ENCODE measurements at regions not wholly inside any gene's neighbourhood (a gene's known extent, or its start where the extent isn't known, plus 50 kb on each side); places are given as distances from the start of the nearest gene placed in this dataset.
"Not testable (repeated sequence)": the region's sequence is repeated elsewhere in the genome, so short reads cannot be mapped to it uniquely, and the experiment has no call there.

DNA sequence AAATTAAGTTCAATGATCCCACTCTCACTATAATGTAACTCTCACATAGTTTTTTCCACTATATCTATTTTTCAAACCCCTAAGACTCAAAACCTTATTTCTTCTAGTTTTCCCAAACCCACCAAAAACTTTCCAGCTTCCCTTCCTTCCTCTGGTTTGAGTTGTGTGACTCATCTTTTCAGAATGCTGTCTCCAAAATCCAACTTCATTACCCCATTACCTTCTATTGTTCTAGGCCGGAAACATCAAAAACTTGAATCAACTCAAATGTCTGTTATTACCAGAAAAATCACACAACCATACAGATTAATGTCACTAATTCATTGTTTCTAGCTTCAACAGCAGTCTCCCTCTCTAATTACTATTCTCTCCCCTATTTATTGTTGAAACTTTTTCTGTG lies 1090.3 kb downstream of the HACE1 start:
- DNase-seq (ENCODE audit: low read depth): no peak

DNA sequence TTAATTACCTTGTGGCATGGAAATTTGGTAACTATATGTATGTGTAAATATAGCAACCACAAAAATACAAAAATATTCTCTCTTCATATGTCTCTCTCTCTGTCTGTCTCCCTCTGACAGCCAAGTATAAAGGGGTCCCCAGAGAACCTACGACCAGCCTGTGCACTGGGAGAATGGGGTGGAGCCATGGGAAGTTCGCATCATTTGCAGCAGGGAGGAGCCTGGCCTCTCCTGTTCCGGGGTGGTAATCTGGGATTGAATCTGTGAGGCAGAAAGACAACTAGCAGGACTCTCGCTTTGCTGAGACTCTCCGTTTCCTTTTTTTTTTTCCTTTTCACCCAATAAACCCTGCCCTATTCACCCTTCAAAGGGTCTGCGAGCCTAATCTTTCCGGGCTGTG lies 1109.1 kb downstream of the HACE1 start:
- no peak for DNase-seq (ENCODE audit: low read depth)

DNA sequence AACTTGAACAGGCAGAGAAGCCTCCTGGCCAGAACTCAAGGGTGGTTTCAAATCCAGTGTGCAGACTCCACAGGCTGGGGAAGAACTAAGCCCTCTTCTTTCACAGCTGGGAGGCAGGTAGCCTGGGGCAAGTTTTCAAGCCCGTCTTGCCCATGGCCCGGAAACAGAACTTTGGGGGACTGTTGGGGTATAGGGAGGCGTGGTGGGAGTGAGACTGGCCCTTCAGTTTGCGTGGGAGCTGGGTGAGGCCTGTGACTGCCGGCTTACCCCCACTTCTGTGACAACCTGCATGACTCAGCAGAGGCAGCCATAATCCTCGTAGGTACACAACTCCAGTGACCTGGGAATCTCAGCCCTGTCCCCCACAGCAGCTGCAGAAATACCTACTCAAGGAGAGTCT lies 1125.7 kb downstream of the HACE1 start:
- DNase-seq (ENCODE audit: low read depth): no peak

DNA sequence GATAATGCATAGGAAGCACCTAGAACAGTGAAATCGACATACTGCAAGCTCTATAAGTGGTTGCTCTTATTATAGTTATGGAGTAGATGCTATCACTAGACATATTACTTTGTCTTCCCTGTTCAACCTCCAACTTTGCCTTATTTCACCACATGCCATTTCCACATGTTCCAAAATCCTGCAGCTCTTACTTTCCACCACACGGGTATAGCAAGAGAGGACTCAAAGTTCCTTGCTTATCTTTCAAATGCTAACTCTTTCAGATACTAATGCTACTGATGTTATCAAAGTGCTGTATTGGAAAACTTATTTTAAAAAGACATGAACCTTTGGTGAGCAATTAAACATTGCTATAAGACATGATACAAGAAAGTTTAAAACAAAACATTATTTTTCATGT lies 1130.1 kb downstream of the HACE1 start:
- DNase-seq (ENCODE audit: low read depth): no peak

DNA sequence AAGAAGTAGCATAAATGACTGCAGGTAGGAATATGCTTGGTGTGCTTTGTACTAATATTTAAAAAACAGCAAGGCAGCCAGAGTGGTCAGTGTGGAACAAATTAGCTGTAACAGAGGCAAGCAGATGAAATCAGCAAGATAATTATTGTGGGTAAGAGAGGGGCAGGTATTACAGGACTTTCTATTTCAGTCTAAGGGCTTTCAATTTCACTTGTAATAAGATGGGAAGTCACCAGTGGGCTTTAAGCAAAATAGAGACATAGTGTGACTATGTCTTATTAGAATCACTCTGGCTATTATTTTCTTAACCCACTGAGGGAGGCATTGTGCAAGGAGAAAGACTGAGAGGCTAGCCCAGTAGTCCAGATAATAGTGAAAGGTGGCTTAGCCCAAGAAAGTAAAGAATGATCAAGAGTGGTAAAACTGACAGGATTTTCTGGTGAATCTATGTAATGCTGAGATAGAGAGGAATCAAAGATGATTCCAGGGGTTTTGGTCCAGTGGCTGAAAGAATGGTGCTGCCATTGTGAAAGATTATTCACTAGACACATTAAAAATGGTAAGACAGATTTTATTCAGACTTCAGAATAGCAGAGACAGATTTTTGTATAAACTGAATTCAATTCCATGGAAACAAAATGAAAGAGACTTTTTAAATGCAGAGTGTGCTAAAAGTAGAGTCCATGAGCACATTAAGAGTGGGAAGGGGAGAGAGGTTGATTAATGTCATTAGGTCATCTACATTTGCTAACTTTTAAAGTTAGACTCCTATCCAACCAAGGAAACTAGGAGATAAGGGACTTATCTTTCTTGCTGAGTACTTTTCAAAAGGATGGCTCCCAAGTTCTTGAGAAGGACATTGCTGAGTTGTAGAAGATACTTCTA lies 1136.0 kb downstream of the HACE1 start:
- DNase-seq (ENCODE audit: low read depth): no peak

DNA sequence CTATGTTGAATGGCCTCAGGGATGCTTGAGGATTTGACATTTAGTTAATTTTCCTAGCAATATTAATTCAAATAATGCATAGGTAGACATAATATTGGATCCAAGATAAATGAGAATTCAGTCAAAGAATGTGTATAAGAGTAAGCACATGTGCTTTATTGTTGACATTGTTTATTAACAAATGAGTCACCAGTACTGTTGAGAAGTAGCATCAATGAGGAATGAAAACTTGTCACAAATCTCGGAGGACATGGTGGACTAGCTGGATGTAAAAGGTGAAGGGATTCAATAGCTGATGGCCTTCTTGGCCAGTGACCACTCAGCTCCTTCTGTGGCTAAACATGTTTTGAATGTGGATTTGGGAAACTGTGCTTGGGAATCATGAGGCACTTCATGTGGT lies 1137.0 kb downstream of the HACE1 start:
- no peak for DNase-seq (ENCODE audit: low read depth)

DNA sequence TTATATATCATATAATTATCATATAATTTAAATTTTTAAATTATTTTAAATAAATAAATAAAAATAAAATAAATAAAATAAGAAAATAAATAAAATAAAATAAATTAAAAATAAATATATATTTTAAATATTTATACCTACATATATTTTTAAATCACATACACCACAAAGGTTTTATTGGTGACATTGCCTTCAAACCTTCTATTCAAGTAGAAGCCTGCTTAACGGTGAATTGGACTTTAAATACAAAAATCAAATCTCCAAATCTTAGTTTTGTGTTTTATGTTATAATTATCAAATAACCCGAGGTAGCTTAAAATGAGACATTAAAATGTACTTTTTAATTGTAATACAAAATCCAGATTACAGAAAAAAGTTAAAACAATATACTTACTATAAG lies 1137.8 kb downstream of the HACE1 start:
- no peak for DNase-seq (ENCODE audit: low read depth)

DNA sequence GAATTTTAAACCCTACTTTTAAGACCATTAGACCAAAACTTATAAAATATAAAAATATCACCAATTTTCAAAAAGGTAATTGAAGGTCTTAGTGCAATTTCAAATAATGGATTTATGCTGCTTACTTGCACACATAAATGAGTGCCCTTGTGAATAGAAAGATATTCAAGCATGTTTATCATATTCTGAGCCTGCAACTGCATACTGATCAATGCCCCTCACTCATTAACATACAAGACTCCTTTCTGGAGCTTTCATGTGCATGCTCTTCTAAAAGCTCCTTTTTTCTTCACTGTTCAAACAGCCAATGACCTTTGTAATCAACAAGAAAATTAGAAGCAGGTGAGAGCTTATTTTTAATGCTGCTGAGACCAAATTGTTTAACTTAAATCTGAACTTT lies 1139.3 kb downstream of the HACE1 start:
- no peak for DNase-seq (ENCODE audit: low read depth)

DNA sequence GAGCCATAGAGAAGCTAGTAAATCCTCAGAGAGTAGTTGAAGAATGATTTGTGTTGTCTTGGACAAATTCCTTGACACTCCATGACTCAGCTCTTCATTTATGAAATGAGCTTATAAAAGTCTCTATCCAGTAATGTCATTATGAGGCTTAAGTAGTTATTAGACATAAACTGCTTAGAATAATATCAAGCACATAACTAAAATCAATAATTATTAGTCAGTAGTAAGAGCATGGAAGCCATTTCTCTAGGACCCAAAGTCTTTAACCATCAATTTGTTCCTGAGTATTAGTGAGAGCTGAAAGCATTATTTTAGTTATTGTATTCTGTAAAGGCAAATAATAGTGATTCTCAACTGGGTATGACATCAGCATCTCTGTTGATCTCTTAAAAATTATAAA lies 1140.2 kb downstream of the HACE1 start:
- no peak for DNase-seq (ENCODE audit: low read depth)

DNA sequence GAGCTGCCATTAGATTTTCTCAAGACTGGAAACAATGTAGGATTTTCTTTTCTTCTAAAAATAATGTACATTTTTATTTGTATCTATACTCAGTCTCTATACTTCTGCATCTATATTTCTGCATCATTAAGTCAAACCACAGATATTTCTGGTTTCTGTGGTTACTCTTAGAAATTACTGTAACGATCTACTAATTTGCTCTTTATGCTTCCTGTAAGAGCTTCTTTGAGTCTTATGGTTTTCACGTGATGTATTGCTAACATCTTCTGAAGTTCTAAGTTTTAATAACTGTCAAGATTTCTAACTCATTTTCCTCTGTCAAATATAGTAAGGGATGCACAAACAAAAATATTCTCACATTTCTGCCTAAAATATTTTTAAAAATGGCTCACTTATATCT lies 1144.5 kb downstream of the HACE1 start:
- no peak for DNase-seq (ENCODE audit: low read depth)

DNA sequence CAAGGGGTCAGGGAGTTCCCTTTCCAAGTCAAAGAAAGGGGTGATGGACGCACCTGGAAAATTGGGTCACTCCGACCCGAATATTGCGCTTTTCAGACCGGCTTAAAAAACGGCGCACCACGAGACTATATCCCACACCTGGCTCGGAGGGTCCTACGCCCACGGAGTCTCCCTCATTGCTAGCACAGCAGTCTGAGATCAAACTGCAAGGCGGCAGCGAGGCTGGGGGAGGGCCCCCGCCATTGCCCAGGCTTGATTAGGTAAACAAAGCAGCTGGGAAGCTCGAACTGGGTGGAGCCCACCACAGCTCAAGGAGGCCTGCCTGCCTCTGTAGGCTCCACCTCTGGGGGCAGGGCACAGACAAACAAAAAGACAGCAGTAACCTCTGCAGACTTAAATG lies 1150.5 kb downstream of the HACE1 start:
- not testable (repeated sequence) for DNase-seq (ENCODE audit: low read depth)

DNA sequence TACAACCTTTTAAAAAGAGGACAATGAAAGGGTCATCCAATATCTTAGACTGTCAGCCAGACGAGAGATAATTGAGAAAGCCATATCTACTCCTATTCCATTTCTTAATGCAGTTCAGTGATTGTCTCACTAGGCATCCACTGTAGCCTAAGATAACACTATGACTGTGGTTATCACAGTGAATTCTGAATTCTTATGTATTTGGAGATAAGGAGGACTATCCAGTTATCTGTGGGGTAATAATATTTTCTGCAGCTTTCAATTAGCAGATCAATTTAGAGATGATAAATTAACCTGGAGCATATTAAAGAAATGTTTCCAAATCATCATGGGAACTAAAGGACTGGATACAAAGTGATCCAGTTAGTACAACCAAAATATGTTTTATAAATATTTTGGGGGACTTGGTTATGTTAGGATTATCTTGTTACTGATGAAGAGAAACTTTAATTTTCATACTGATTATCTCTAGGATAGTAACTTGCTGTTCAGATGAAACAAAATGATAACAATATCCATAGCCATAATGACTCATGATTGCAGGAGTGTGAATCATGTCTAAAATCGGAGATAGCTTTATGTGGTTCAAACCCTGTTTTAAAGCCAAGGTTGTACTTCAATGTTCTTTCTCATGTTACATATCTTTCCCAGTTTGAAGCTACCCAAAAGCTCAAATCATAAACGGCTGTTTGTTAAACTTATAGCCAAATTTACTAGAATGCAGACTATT lies 1152.0 kb downstream of the HACE1 start:
- no peak for DNase-seq (ENCODE audit: low read depth)

DNA sequence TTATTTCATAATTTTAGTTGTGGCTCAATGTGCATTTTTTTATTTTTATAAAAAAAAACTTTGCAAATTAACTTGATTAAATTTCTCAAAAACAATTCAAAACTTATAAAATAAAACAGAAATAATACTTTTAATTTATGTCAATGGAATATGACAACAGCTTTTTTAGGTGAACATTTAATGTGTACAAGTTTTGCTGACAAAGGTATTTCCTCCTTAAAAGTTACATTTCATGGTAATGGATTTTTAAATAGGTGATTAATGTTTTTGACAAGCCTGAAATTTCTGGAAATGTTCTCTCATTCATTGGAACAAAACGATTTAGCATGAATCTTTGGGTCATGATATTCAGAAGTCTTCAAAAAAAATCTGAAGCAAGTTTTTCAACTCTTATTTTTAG lies 1160.0 kb downstream of the HACE1 start:
- DNase-seq (ENCODE audit: low read depth): no peak

DNA sequence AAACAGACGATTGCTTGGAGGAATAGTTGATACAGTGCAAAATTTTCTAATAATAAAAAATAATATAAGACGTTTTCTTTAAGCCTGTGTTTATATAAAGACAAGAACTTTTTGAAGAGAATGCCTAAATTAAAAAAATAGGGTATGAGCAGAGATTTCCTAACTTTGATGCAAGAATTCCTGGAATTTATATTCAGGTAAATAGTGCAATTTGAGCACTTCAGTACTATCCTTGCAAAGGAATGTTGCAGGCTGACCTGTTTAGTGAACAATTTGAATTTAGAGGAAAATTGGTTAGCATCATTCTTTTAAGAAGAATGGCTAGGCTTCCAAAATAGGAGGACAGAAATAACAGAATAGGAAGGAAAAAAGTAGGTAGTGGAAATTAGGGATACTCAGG lies 1172.3 kb downstream of the HACE1 start:
- no peak for DNase-seq (ENCODE audit: low read depth)

DNA sequence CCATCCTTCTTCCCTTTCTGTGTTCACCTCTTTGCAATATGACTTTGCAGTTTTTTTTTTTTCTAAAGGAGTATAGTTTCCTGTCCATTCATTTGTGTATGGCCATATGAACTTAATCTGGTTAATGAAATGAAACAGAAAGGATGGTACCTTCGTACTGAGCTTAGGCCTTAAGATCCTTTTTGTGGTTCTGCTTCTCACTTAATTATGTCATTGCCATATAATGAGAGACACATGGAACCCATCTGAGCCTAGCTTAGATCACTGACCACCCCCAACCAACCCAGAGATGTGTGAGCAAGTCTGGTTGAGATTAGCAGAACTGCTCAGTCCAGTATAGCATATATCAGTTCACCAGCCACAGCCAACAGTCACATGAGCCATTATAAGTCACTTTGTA lies 1179.6 kb downstream of the HACE1 start:
- no peak for DNase-seq (ENCODE audit: low read depth)

DNA sequence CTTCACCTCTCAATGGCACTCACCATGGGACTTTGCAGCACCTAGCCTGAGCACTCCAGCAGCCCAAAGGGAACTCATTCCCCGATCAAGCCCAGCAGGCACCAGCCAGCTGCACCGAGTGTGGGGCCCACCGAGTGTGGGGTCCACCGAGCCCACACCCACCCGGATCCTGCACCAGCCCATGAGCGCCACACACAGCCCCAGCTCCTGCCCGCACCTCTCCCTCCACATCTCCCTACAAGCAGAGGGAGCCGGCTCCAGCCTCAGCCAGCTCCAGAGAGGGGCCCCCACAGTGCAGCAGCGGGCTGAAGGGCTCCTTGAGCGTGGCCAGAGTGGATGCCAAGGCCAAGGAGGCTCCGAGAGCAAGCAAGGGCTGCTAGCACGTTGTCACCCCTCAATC lies 1182.4 kb downstream of the HACE1 start:
- no peak for DNase-seq (ENCODE audit: low read depth)

DNA sequence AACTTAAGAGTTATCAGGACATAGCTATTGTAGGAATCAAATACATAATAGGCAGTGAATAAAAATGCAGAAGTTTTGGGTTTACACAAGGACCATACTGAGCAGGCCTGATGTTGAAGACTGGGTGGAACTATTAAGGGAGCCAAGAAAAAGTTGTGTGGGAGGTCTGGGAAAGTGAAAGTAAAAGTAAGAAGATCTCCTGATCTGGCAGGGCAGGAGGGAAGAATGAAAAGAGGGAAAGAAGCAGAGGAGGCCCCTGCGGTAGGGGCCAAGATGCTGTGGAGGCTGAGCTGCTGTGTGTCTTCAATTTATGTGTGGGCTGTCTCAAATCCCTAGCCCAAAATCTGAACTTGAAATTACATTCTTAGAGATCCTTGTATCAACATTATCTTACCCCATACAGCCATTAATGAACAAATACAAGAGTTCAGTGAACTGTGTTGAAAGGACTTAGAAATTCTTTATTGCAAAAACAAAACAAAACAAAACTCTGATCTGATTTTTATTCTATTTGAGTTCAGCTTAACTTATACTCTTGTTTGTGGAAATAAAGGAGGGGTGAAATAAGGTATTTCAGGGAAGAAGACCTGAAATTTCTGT lies 1183.8 kb downstream of the HACE1 start:
- no peak for DNase-seq (ENCODE audit: low read depth)

DNA sequence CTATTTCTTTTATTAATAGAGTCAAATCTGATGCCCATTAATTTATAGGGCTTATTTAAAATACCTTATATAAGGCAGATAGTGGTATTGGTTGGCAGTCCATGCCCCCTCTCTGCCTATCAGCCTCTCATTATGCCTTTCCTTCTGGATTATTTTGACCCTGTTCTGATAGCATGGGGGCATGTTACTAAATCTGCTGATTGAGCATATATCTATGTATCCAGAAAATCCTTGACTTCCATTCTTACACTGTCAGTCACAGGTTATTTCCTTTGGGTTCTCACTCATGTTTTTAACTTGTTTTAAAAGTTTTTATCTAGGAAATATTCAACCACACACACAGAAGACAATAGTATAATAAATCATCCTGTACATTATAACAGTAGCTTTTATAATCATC lies 1184.9 kb downstream of the HACE1 start:
- DNase-seq (ENCODE audit: low read depth): no peak

DNA sequence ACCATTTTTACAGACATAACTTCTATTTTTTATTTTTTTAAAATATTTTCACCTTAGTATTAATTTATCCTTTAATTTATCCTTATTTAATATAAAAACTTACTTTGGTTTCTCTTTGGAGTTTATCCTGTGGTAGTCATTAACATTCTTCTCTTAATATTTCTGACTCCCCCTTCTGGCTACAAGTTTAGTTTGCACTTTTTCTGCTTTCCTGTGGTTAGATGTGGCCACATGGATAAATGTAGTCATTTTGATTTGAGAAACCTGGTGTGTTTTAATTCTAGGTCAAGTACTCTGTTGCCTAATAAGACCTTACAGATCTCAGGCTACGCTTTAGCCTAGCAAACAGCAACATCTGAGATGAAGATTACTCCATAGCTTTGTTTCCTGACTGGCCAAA lies 1187.5 kb downstream of the HACE1 start:
- no peak for DNase-seq (ENCODE audit: low read depth)

DNA sequence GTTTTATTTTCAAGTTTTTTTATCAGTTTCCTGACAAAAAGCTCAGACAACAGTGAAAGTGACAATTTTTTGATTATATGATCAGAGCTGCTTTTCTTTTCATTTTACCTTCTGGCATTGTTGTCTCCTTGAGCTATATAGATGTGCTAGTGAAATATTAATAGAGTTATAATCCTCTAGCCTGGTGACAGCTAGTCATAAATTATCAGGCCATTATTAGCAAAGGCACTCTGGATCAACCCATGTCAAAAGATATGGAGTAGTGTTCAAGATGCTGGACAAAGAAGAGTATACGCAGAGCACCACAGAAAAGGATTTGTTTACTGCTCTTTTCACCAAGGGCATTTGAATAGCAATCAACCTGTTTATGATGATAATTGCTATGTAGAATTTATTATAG lies 1230.1 kb downstream of the HACE1 start:
- no peak for DNase-seq (ENCODE audit: low read depth)

DNA sequence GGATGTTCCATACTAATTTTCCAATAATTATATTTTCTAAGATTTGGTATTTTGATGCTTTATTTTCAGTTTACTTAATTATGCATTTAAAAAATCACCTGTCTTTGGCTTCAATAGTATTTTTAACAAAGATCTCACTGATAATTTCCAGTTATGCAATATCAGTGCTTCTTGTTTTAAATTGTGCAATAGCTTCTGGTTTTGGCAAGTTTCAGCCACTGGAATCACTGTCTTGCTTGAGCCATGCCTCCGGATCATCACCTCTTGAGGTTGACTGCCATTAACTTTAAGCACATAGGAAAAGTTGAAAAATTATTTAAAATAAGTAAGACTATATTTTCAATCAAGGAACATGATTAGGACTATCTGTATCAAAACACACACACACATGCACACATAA lies 1242.1 kb downstream of the HACE1 start:
- DNase-seq (ENCODE audit: low read depth): no peak

DNA sequence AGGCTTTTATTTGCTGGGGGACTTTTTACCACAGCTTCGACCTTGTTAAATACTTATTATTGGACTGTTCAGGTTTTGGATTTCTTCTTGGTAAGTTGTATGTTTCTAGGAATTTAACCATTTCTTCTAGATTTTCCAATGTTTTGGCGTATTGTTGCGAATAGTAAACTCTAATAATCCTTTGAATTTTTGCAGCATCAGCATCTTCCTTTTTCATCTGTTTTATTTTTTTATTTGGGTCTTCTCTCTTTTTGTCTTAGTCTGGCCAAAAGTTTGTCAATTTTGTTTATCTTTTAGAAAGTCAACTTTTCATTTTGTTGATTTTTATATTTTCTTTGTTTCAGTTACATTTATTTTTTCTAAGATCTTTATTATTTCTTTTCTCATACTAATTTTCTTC lies 1272.0 kb downstream of the HACE1 start:
- no peak for DNase-seq (ENCODE audit: low read depth)

DNA sequence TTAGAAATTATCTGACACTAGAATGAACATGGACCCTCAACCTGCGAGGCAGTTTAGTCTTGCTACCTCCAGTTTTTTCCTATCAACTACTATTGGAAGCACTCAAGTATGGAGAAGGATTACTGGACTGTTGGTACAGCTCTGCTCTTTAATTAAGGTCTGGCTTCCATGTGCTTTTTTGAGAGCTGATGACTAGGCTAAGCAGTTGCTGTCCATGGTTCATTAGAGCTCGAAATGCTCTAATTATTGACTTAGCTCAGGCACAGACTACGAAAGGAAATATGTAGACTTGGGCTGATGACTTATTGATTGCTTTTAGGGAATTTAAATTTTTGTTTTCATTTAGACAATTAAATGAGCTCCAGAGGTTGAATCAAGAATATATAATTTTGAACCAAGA lies 1281.6 kb downstream of the HACE1 start:
- no peak for DNase-seq (ENCODE audit: low read depth)

All from activated T-cell treated with anti-CD3 and anti-CD28 coated beads for 1 hour (primary cell).